Skin epidermis (tissue), 12 donors: ENCODE measurements at regions not wholly inside any gene's neighbourhood (a gene's known extent, or its start where the extent isn't known, plus 50 kb on each side); places are given as distances from the start of the nearest gene placed in this dataset.

Experiments used
- H3K27ac ChIP-seq, 21 experiments: fragments of 200-600 bp; sonication (generic) in 11 of 21; one replicate each; pipeline ENCODE4 v1.5.0; 2020; ENCODE audit warnings: mild to moderate bottlenecking in 3 of 21, inconsistent platforms in 2 of 21, moderate library complexity in 2 of 21
- H3K4me3 ChIP-seq, 7 experiments: fragments of 200-600 bp; sonication (generic) in 2 of 7; one replicate each; pipeline ENCODE4 v1.5.0; 2020; ENCODE audit warnings: inconsistent platforms in 2 of 7, mild to moderate bottlenecking in 2 of 7, moderate library complexity in 1 of 7

- Histone ChIP-seq H3K4me3 (no peak overlapping the region), H3K27ac (no peak overlapping the region)
Measured at GRCh38 chr1:234751678-234752077, 141.7 kb upstream of the IRF2BP2 start.

GRCh38 chr1:234750922-234751627 lies 141.1 kb upstream of the IRF2BP2 start:
- no peak overlapping the region for H3K4me3 ChIP-seq
- H3K27ac ChIP-seq, result no peak overlapping the region

DNA sequence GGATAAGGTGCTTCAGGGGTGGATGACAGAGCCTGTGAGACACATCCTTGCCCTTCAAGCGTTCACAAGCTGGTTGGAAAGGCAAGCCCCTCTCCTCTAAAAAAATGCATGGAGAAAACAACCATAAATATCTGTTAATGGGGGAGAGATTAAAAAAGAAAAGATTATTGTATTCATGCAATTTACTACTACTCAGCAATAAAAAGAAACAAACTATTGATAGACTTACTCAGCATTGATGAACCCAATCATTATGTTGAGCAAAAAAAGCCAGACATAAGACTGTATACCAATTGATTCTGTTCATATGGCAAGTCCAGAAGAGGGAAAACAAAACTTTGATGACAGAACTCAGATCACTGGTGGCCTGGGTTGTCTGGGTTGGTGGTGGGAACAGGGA lies 138.7 kb upstream of the IRF2BP2 start:
- H3K27ac ChIP-seq, result no peak overlapping the region
- no peak overlapping the region for H3K4me3 ChIP-seq

GRCh38 chr1:234748066-234748465 lies 138.1 kb upstream of the IRF2BP2 start:
- H3K27ac ChIP-seq, result no peak overlapping the region
- H3K4me3 ChIP-seq, result no peak overlapping the region

GRCh38 chr1:234746798-234747196 lies 136.8 kb upstream of the IRF2BP2 start:
- peak overlapping the region in 2 of 21 experiments; percentile 20 to 40 for H3K27ac ChIP-seq
- no peak overlapping the region for H3K4me3 ChIP-seq

GRCh38 chr1:234745844-234746797 lies 136.1 kb upstream of the IRF2BP2 start:
- peak overlapping the region in 3 of 21 experiments; percentile 20 to 61 (median 40) for H3K27ac ChIP-seq
- no peak overlapping the region for H3K4me3 ChIP-seq

GRCh38 chr1:234745276-234745675 lies 135.3 kb upstream of the IRF2BP2 start:
- Histone ChIP-seq H3K4me3 (no peak overlapping the region), H3K27ac (peak overlapping the region in 2 of 21 experiments; percentile 40 to 61)

GRCh38 chr1:234743791-234744611 lies 134.0 kb upstream of the IRF2BP2 start:
- H3K4me3 ChIP-seq, result no peak overlapping the region
- H3K27ac ChIP-seq, result peak overlapping the region in 15 of 21 experiments; percentile 9 to 67 (median 48)

DNA sequence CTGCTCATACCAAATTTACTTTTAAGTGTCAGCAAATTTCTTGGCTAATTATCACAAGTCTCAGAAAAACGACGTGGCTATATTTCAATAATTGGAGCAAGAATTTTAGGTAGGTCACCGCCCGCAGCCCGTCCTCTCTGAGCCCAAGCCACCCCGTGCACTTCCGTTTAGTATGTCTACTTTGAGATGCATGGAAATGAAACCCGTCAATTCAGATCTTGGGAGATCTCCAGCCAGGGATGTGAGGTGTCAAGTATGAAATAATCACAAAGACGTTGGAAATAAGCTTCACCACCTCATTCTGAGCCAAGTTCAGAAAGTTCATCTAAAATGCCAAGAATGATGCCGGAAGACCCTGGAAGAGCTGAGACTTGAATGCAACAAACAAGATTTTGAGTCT lies 132.6 kb upstream of the IRF2BP2 start:
- no peak overlapping the region for H3K27ac ChIP-seq
- H3K4me3 ChIP-seq, result no peak overlapping the region

- Histone ChIP-seq H3K27ac (no peak overlapping the region), H3K4me3 (no peak overlapping the region)
Measured at GRCh38 chr1:234737967-234738314, 128.0 kb upstream of the IRF2BP2 start.

DNA sequence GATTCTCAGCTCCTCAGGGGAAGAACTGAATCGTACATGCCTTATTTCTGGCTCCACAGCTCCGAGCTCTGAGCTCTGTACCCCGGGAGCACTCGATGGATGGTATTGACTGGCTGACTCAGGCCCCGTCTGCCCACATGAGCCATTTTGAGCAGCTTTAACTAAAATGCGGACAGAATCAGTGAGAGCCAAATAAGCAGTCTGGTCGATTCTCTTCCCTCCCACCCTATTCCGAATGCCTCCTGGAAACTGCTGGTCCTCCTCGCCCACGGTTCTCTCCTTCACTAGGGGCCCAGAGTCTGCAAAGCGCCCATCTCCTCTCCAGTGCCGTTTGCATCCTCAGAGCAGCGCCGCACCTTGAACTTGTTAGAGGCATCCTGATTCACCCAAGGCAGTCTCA lies 125.9 kb upstream of the IRF2BP2 start:
- no peak overlapping the region for H3K27ac ChIP-seq
- H3K4me3 ChIP-seq, result no peak overlapping the region

DNA sequence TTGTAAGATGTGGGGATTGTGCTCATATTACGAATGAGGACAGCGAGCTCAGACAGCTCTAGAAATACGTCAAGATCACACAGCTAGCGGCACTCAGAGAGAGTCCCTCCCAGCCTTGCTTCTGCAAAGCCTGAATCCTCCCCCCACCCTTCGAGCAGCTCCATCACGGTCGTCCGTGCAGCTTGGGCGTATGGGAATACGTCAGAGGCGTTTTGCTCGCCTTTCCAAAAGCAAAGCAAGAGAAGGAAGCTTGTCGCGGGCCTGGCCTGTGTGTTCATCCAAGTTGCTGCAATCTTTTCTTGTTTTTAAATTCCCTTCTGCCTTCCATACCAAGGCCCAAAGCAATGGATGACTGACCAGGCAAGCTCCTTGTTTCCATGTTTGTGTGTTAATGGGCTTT lies 125.5 kb upstream of the IRF2BP2 start:
- Histone ChIP-seq H3K27ac (no peak overlapping the region), H3K4me3 (no peak overlapping the region)

DNA sequence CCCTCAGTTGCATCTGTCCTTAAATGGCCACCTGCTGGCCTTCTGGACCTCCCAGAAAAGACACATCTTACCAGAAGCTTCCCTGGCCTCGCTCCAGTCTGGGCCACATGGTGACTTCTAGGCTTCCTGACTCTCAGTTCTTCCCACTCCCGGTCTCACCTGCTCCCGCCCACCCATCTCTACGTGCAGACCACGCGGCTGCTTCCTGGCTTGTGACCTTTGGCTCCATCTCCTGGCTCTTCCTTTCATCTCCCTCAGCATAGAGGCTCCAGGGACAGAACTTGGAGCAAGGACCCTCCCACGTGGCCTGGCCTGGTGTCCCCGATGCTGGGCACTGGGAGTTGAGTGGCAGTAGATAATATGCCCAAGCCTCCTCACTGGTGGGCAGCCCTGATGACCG lies 124.9 kb upstream of the IRF2BP2 start:
- Histone ChIP-seq H3K27ac (no peak overlapping the region), H3K4me3 (no peak overlapping the region)

DNA sequence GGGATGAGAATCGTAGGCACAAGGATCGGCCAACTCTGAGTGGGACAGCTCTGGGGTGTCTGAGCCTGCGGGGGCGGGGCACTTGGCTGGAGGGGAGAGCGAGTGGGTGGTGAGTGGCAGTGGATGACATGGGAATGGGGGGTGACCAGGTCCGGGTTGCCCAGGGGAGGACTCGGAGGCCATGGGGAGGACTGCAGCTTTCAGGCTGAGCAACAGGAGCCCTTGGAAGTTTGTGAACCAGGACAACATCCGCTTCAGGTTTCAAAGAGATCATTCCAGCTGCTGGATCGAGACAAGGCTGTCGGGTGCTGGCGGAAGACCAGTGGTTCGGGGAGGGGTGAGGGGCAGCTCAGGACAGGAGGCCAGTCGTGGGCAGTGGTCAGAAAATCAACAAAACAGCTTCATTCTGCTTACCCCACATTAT lies 124.4 kb upstream of the IRF2BP2 start:
- no peak overlapping the region for H3K27ac ChIP-seq
- no peak overlapping the region for H3K4me3 ChIP-seq

DNA sequence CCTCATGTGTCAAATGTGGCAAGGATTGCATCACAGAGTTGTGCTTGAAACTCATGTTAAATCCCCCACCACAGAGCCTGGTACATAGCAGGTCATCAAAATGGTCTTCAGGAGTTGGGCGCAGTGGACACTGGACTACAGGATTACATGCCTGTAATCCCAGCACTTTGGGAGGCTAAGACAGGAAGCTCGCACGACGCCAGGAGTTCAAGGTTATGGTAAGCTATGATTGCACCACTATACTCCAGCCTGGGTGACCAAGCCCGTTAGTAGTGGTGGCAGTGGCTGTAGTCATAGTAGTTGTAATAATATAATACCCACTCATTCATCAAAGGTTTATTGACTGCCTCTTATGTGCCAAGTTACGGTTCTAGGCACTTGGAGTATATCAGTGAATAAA lies 123.4 kb upstream of the IRF2BP2 start:
- no peak overlapping the region for H3K27ac ChIP-seq
- no peak overlapping the region for H3K4me3 ChIP-seq

GRCh38 chr1:234732671-234733390 lies 122.9 kb upstream of the IRF2BP2 start:
- Histone ChIP-seq H3K27ac (peak overlapping the region in 6 of 21 experiments; percentile 37 to 82 (median 72)), H3K4me3 (no peak overlapping the region)

DNA sequence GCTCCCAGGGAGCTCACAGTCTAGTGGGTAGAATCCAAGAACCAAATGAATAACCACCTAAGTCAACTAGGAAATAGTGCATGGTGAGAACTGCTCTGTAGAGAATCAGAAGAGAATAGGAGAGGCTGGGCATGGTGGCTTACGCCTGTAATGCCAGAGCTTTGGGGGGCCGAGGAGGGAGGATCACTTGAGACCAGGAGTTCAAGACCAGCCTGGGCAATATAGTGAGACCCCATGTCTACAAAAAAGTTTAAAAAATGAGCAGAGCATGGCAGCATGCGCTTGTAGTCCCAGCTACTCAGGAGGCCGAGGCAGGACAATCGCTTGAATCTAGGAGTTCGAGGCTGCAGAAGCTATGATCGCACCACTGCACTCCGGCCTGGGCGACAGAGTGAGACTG lies 122.3 kb upstream of the IRF2BP2 start:
- H3K4me3 ChIP-seq, result no peak overlapping the region
- H3K27ac ChIP-seq, result peak overlapping the region in 14 of 21 experiments; percentile 11 to 82 (median 56)

GRCh38 chr1:234731569-234732085 lies 121.6 kb upstream of the IRF2BP2 start:
- H3K27ac ChIP-seq, result peak overlapping the region in 16 of 21 experiments; percentile 11 to 82 (median 56)
- no peak overlapping the region for H3K4me3 ChIP-seq
